Fibroblast of lung (primary cell): ENCODE measurements at regions not wholly inside any gene's neighbourhood (a gene's known extent, or its start where the extent isn't known, plus 50 kb on each side); places are given as distances from the start of the nearest gene placed in this dataset.

ENCODE experiments used
- EZH2 ChIP-seq: IDR thresholded peaks from 2 replicates; pipeline ENCODE4 v1.5.1; 2012; ENCODE audit warnings: low read length, control low read depth, mild to moderate bottlenecking; ENCODE audit errors: missing control alignments
- TF ChIP-seq, protein P1 (sequence below), 2 donors: IDR thresholded peaks in 1 of 2; conservative IDR thresholded peaks in 1 of 2; 1 replicate in 1 of 2; 2 replicates in 1 of 2; pipeline ENCODE4 v1.5.1; 2011 to 2012; ENCODE audit warnings: low read length in 2 of 2, control low read depth in 1 of 2, inconsistent platforms in 1 of 2, low read depth in 1 of 2, mild to moderate bottlenecking in 1 of 2

DNA sequence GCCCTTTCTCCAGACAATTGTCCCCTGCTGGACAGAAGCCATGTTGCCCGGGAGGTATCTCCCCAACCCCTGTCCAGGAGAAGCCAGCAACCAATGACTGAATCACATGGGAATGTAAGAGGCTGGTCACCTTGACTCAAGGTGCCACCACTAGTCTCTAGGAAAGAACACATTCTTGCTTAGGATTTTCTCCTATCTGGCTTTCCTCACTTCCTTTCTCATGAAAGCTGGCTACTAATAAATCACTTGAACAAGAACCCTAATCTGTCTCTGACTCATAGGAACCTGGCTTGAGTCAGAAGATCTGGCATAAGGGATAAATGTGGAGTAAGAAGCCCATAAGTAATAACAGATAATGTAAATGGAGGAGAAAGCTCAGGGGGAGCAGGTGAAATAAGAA lies 101.4 kb upstream of the C11orf87 start:
- TF ChIP-seq, protein P1, sequence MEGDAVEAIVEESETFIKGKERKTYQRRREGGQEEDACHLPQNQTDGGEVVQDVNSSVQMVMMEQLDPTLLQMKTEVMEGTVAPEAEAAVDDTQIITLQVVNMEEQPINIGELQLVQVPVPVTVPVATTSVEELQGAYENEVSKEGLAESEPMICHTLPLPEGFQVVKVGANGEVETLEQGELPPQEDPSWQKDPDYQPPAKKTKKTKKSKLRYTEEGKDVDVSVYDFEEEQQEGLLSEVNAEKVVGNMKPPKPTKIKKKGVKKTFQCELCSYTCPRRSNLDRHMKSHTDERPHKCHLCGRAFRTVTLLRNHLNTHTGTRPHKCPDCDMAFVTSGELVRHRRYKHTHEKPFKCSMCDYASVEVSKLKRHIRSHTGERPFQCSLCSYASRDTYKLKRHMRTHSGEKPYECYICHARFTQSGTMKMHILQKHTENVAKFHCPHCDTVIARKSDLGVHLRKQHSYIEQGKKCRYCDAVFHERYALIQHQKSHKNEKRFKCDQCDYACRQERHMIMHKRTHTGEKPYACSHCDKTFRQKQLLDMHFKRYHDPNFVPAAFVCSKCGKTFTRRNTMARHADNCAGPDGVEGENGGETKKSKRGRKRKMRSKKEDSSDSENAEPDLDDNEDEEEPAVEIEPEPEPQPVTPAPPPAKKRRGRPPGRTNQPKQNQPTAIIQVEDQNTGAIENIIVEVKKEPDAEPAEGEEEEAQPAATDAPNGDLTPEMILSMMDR (conservative IDR thresholded peaks at IDR 0.05 in 1 of 2, IDR thresholded peaks at IDR 0.05 in 1 of 2; ENCODE audit: low read depth in 1 of 2, low read length in 2 of 2): no peak
- TF ChIP-seq EZH2: no peak
